IPS-11a (cell line): ENCODE measurements at regions not wholly inside any gene's neighbourhood (a gene's known extent, or its start where the extent isn't known, plus 50 kb on each side); places are given as distances from the start of the nearest gene placed in this dataset.
"Not testable (repeated sequence)": the region's sequence is repeated elsewhere in the genome, so short reads cannot be mapped to it uniquely, and the experiment has no call there.

Experiments
- H3K4me3 ChIP-seq: one replicate; pipeline ENCODE4 v1.5.1; 2013; ENCODE audit warnings: low read depth, low read length, control low read depth

DNA sequence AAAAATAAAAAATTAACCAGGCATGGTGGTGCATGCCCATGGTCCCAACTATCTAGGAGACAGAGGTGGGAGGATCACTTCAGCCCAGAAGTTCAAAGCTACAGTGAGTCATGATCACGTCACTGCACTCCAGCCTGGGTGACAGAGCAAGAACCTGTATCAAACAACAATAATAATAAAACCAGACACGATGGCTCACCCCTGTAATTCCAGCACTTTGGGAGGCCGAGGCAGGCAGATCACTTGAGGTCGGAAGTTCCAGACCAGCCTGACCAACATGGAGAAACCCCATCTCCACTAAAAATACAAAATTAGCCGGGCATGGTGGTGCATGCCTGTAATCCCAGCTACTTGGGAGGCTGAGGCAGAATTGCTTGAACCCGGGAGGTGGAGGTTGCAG, 159.4 kb downstream of the SKIDA1 start:
- not testable (repeated sequence) for H3K4me3 ChIP-seq

DNA sequence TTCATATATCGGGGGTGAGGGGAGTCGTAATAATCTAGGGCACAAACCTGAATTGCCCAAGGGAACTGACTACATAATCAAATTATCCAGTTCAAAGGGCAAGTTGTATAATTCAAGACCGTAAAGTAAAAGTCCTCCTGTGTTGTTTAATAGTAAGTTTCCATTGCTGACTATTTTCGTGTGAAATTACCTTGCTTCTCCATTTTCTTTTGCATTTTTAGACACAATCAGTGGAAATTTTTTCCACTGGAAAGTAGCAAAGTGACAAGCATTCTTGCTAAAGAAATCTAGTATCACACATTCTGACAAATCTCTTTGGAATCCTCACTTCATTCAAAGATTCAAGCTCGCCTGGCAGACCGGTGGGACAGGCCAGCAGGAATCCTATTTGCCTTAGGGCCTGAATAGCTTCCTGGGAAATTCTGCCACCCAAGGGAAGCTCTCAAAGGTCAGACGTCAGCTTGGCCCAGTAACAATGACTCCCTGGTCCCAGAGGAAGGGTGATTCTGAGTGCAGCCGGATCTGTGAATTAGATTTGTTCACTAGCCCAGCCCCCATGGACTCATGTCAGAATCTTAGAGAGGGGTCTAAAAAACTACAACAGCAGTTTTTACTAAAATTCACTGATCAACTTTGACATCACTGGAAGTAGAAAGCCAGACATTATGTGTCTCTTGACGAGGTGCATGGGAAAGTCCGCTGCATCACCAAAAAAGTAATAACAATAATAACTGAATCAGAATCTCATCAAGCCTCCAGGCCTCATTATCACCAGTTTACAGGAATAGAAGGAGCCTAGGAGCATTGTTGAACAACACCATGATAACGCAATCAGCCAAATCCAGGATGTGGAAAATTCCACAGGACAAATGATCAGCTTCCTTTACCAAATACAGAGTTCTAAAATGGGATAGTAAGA, 161.0 kb downstream of the SKIDA1 start:
- no peak overlapping the region for H3K4me3 ChIP-seq

GRCh38 chr10:21363731-21364104, 161.8 kb downstream of the SKIDA1 start:
- H3K4me3 ChIP-seq: no peak overlapping the region

DNA sequence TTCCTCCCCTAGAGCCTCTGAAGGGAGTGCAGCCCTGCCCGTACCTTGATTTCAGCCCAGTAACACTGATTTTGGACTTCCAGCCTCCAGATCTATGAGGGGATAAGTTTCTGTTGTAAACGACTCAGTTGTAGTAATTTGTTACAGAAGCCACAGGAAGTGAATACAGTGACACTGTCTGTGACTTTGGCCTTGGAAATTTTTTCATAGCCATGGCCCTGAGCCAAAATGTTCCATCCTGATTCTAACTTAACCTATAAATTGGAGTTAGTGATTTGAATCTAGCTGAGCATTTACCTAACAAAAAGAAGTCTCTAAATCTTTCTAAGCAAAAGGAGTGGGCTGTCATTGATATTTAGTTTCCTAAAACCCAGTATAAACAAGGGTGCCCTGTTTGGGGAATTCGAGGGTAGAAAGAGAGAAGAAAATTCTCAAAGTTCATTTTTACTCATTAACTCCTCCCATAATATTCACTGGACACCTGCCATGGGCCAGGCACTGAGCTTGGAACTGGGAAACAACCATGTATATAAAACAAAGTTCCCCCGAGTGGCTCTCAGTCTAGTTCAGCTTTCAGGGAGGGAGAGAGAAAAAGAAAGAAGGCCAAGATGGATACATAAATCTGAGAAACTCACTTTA, 162.3 kb downstream of the SKIDA1 start:
- no peak overlapping the region for H3K4me3 ChIP-seq

GRCh38 chr10:21359202-21359601, 166.3 kb downstream of the SKIDA1 start:
- no peak overlapping the region for H3K4me3 ChIP-seq

GRCh38 chr10:21355591-21356011, 169.9 kb downstream of the SKIDA1 start:
- H3K4me3 ChIP-seq: no peak overlapping the region

DNA sequence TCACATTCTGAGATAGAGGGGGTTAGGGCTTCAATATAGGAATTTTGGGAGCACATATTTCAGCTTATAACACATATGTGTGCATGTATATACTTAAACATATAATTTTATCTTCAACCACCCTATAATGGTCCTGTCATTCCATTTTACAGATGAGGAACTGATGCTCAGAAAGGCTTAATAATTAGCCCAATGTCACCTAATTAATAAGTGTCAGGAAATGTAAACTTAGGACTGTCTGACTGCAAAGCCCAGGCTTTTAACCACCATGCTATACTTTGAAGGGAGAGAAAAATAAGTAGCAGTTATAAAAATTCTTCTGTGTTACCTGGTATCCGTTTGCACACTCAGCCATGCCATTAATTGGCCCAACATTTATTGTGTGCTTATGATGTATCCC, 172.6 kb downstream of the SKIDA1 start:
- H3K4me3 ChIP-seq: no peak overlapping the region

DNA sequence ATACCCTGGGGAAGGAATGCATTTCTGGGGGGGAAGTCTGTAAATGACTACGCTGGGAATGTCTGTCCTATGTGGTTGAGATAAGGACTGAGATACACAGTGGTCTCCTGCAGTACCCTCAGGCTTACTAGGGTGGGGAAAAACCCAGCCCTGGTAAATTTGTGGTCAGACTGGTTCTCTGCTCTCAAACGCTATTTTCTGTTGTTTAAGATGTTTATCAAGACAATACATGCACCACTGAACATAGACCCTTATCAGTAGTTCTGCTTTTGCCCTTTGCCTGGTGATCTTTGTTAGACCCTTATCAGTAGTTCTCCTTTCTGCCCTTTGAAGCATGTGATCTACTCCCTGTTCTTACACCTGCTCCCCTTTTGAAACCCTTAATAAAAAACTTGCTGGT, 173.9 kb downstream of the SKIDA1 start:
- not testable (repeated sequence) for H3K4me3 ChIP-seq

GRCh38 chr10:21349912-21350286, 175.6 kb downstream of the SKIDA1 start:
- no peak overlapping the region for H3K4me3 ChIP-seq

DNA sequence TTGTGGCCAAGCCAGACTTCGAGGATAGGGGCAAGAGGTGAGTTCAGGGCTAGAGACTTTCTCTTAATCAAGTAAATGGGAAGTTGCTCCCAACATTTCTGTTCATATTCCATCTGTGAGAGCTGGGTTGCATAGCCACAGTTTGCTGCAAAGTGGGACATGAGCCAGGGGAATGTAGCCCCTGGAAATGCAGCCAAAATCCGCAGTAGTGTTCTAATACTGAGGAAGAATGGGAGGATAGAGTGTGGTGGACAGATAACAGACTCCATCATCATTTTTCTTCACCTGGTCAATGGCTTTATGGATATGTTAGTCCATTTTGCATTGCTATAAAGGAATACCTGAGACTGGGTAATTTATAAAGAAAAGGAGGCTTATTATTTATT, 177.7 kb downstream of the SKIDA1 start:
- H3K4me3 ChIP-seq: no peak overlapping the region

- H3K4me3 ChIP-seq: no peak overlapping the region
Measured at GRCh38 chr10:21347043-21347784, 178.3 kb downstream of the SKIDA1 start.

DNA sequence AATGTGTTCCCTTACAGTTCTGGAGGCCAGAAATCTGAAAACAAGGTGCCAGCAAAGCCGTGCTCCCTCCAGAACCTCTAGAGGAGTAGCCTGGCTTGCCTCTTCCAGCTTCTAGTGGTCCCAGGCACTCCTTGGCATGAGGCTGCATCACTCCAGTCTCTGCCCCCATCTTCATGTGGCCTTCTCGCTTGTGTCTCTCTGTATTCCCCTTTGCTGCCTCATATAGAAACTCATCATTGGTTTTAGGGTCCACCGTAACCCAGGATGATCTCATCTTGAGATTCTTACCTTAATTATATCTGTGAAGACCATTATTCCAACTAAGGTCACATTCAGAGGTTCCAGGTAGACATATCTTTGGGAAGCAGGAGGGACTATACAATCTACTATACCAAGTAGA, 182.4 kb downstream of the SKIDA1 start:
- H3K4me3 ChIP-seq: no peak overlapping the region

- H3K4me3 ChIP-seq: not testable (repeated sequence)
Measured at GRCh38 chr10:21342499-21342898, 183.0 kb downstream of the SKIDA1 start.

GRCh38 chr10:21340331-21340730, 185.2 kb downstream of the SKIDA1 start:
- H3K4me3 ChIP-seq: no peak overlapping the region

DNA sequence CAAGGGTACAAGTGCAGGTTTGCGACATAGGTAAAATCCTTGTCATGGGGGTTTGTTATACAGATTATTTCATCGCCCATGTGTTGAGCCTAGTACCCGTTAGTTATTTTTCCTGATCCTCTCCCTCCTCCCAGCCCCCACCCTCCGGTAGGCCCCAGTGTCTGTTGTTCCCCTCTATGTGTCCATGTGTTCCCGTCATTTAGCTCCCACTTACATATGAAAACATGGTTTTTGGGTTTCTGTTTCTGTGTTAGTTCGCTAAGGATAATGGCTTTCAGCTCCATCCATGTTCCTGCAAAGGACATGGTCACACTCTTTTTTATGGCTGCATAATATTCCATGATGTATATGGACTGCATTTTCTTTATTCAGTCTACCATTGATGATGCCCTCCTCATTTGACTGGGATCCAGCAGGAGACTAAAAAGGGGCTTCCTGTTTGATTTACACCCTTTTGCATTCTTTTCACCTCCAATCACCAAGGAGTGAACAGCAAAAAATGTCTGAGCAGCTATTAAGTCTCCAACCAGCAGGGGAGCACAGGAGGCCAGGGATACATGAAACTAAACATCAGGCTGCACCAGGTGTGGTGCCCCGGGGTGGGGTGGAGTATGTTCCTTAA, 188.2 kb downstream of the SKIDA1 start:
- H3K4me3 ChIP-seq: no peak overlapping the region

GRCh38 chr10:21336476-21337170, 188.9 kb downstream of the SKIDA1 start:
- H3K4me3 ChIP-seq: no peak overlapping the region

GRCh38 chr10:21334891-21335696, 190.4 kb downstream of the SKIDA1 start:
- no peak overlapping the region for H3K4me3 ChIP-seq

GRCh38 chr10:21330628-21331020, 194.9 kb downstream of the SKIDA1 start:
- no peak overlapping the region for H3K4me3 ChIP-seq

- H3K4me3 ChIP-seq: no peak overlapping the region
Measured at GRCh38 chr10:21329995-21330627, 195.4 kb downstream of the SKIDA1 start.
